MM.1S (cell line): ENCODE measurements at regions not wholly inside any gene's neighbourhood (a gene's known extent, or its start where the extent isn't known, plus 50 kb on each side); places are given as distances from the start of the nearest gene placed in this dataset.

Source experiments
- DNase-seq: peaks from one replicate; pipeline ENCODE4 v3.0.0-alpha.2; 2015
- H2AFZ ChIP-seq: fragments of 300-600 bp; sonication (generic); 2 replicates; pipeline ENCODE4 v1.6.0; 2016; ENCODE audit warnings: antibody characterized with exemption, low read length
- H3F3A ChIP-seq: fragments of 300-600 bp; sonication (generic); 2 replicates; pipeline ENCODE4 v1.6.1; 2016; ENCODE audit warnings: mild to moderate bottlenecking, antibody characterized with exemption, low read length, moderate library complexity, mixed read lengths; ENCODE audit not compliant: insufficient read depth
- H3K27ac ChIP-seq: fragments of 300-600 bp; sonication (generic); 2 replicates; pipeline ENCODE4 v1.5.1; 2016; ENCODE audit warnings: mild to moderate bottlenecking, low read length
- H3K27me3 ChIP-seq: fragments of 300-600 bp; sonication (generic); replicated peaks from 2 replicates; pipeline ENCODE4 v1.6.0; 2016; ENCODE audit warnings: low read length; ENCODE audit not compliant: insufficient read depth
- H3K36me3 ChIP-seq: fragments of 300-600 bp; sonication (generic); replicated peaks from 2 replicates; pipeline ENCODE4 v1.6.1; 2016; ENCODE audit warnings: mild to moderate bottlenecking, low read length, mixed read lengths; ENCODE audit not compliant: insufficient read depth
- H3K4me1 ChIP-seq: fragments of 300-600 bp; sonication (generic); 2 replicates; pipeline ENCODE4 v1.6.1; 2016; ENCODE audit warnings: low read length, mixed read lengths
- H3K4me2 ChIP-seq: fragments of 300-600 bp; sonication (generic); 2 replicates; pipeline ENCODE4 v1.6.0; 2016; ENCODE audit warnings: low read depth, low read length
- H3K4me3 ChIP-seq: fragments of 300-600 bp; sonication (generic); 2 replicates; pipeline ENCODE4 v1.5.1; 2016; ENCODE audit warnings: low read length, mixed read lengths
- H3K79me2 ChIP-seq: fragments of 300-600 bp; sonication (generic); 2 replicates; pipeline ENCODE4 v1.6.1; 2016; ENCODE audit warnings: mixed run types, low read length, mixed read lengths
- H3K9ac ChIP-seq: fragments of 300-600 bp; sonication (generic); 2 replicates; pipeline ENCODE4 v1.6.1; 2016; ENCODE audit warnings: low read length, mixed read lengths
- H3K9me2 ChIP-seq: fragments of 300-600 bp; sonication (generic); replicated peaks from 2 replicates; pipeline ENCODE4 v1.6.1; 2016; ENCODE audit warnings: mild to moderate bottlenecking, low read length, mixed read lengths; ENCODE audit not compliant: insufficient read depth
- H3K9me3 ChIP-seq: fragments of 300-600 bp; sonication (generic); replicated peaks from 2 replicates; pipeline ENCODE4 v1.6.1; 2016; ENCODE audit warnings: mild to moderate bottlenecking, low read length, mixed read lengths; ENCODE audit not compliant: insufficient read depth
- H4K20me1 ChIP-seq: fragments of 300-600 bp; sonication (generic); 2 replicates; pipeline ENCODE4 v1.6.1; 2016; ENCODE audit warnings: mild to moderate bottlenecking, low read length, moderate library complexity, mixed read lengths; ENCODE audit not compliant: insufficient read depth
- CTCF ChIP-seq: fragments of 300-600 bp; sonication (generic); IDR thresholded peaks from 2 replicates; pipeline ENCODE4 v1.5.1; 2016; ENCODE audit warnings: antibody characterized with exemption, low read length, mixed read lengths
- EZH2 ChIP-seq: fragments of 300-600 bp; sonication (generic); optimal IDR thresholded peaks from 2 replicates; pipeline ENCODE3; 2017; ENCODE audit warnings: low read depth, mild to moderate bottlenecking, antibody characterized with exemption, low read length, mixed read lengths
- EZH2phosphoT487 ChIP-seq: fragments of 300-600 bp; sonication (generic); IDR thresholded peaks from 2 replicates; pipeline ENCODE4 v1.6.1; 2018; ENCODE audit warnings: antibody characterized with exemption, low read length

- Histone ChIP-seq H2AFZ (no peak overlapping the region), H3K9me3 (no peaks in the 10 kb centered on the region), H3K4me1 (no peaks in the 10 kb centered on the region), H3K4me3 (no peak overlapping the region), H4K20me1 (no peaks in the 10 kb centered on the region), H3K79me2 (no peaks in the 10 kb centered on the region), H3K36me3 (no peaks in the 10 kb centered on the region), H3K27me3 (no peaks in the 10 kb centered on the region), H3K4me2 (no peak overlapping the region), H3K27ac (no peak overlapping the region), H3K9ac (no peak overlapping the region), H3K9me2 (no peaks in the 10 kb centered on the region), H3F3A (no peaks in the 10 kb centered on the region)
- DNase-seq = no peak
- TF ChIP-seq CTCF (no peak), EZH2 (no peak), EZH2phosphoT487 (no peak)
Measured at GRCh38 chr4:135282676-135283075, 1081.1 kb upstream of the PABPC4L start.

DNA sequence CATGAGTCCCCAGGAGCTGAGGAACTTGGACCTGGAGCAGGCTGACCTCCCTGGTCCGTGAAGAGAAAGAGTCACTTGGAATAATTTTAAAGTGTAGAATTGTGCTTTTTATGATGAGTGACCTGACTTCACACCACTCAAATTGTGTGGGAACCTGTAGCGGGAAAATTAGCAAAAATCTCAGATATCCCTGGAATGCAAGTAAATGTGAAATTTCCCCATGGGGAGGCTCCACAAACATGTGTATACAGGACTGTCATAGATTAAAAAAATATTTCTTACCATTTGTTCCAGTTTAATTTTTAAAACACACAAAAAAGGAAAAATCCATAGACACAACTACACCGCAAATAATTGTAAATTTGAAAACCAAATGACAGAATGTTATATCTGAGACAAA is 1079.6 kb upstream of the PABPC4L start:
- no peak for DNase-seq
- H2AFZ ChIP-seq = no peak overlapping the region
- H3K9me2 ChIP-seq = no peaks in the 10 kb centered on the region
- no peaks in the 10 kb centered on the region for H3K9me3 ChIP-seq
- H3F3A ChIP-seq = no peaks in the 10 kb centered on the region
- H3K27me3 ChIP-seq = no peaks in the 10 kb centered on the region
- no peaks in the 10 kb centered on the region for H4K20me1 ChIP-seq
- H3K27ac ChIP-seq = no peak overlapping the region
- no peak overlapping the region for H3K9ac ChIP-seq
- no peak for TF ChIP-seq EZH2phosphoT487
- TF ChIP-seq CTCF = no peak
- TF ChIP-seq EZH2 = no peak
- H3K36me3 ChIP-seq = no peaks in the 10 kb centered on the region
- no peaks in the 10 kb centered on the region for H3K79me2 ChIP-seq
- no peak overlapping the region for H3K4me3 ChIP-seq
- H3K4me1 ChIP-seq = no peaks in the 10 kb centered on the region
- no peak overlapping the region for H3K4me2 ChIP-seq

DNA sequence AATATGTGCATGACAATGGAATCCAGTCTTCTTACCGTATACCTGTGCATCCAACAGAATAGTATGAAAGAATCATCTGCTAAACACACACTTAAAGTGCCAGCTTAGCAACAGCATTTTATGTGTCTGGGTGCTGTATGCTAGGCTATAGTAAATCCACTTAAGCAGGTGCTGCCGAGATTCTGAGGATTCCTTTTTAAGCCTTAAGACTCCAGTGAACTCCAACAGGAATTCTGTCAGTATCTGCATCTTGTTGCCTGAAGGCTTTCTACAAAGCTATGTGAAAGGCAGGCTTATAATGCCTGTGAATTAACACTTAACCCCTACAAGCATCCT is 1076.4 kb upstream of the PABPC4L start:
- Histone ChIP-seq H3K36me3 (no peaks in the 10 kb centered on the region), H2AFZ (no peak overlapping the region), H3K9ac (no peak overlapping the region), H3K27ac (no peak overlapping the region), H3K9me3 (no peaks in the 10 kb centered on the region), H3K9me2 (no peaks in the 10 kb centered on the region), H3K4me3 (no peak overlapping the region), H3K27me3 (no peaks in the 10 kb centered on the region), H3K4me1 (no peaks in the 10 kb centered on the region), H3F3A (no peaks in the 10 kb centered on the region), H3K79me2 (no peaks in the 10 kb centered on the region), H4K20me1 (no peaks in the 10 kb centered on the region), H3K4me2 (no peak overlapping the region)
- no peak for DNase-seq
- TF ChIP-seq EZH2phosphoT487 (no peak), CTCF (no peak), EZH2 (no peak)
